Esophagus squamous epithelium (tissue), 5 donors: ENCODE measurements at regions not wholly inside any gene's neighbourhood (a gene's known extent, or its start where the extent isn't known, plus 50 kb on each side); places are given as distances from the start of the nearest gene placed in this dataset.

Source experiments
- DNase-seq: peaks from one replicate; lab custom pipeline; 2025; lab: John Stamatoyannopoulos, UW
- H3K27ac ChIP-seq, 4 donors: fragments of 200-600 bp; sonication (generic); one replicate each; pipeline ENCODE4 v1.5.1; 2016 to 2019; ENCODE audit warnings: mild to moderate bottlenecking in 1 of 4
- H3K27me3 ChIP-seq, 4 donors: fragments of 200-600 bp; sonication (generic); 1 replicate in 3 of 4; 2 replicates in 1 of 4; pipeline versions ENCODE4 v1.5.1 to v1.6.0; 2017 to 2021; ENCODE audit warnings: antibody characterized with exemption in 1 of 4
- H3K36me3 ChIP-seq, 3 donors: fragments of 200-600 bp; sonication (generic); one replicate each; pipeline ENCODE4 v1.5.1; 2016 to 2019
- H3K4me1 ChIP-seq, 3 donors: fragments of 200-600 bp; sonication (generic); one replicate each; pipeline ENCODE4 v1.5.1; 2017 to 2019
- H3K4me3 ChIP-seq, 4 donors: fragments of 200-600 bp; sonication (generic); 1 replicate in 3 of 4; 2 replicates in 1 of 4; pipeline ENCODE4 v1.5.1; 2016 to 2019; ENCODE audit warnings: mild to moderate bottlenecking in 2 of 4, moderate library complexity in 1 of 4
- H3K9me3 ChIP-seq, 3 donors: fragments of 200-600 bp; sonication (generic); one replicate each; pipeline ENCODE4 v1.5.1; 2016 to 2019
- POLR2A ChIP-seq, 4 donors: fragments of 450-650 bp; IDR thresholded peaks; one replicate each; pipeline ENCODE4 v1.6.1; 2017; ENCODE audit warnings: antibody characterized with exemption in 4 of 4, mild to moderate bottlenecking in 4 of 4, moderate library complexity in 3 of 4
- WGBS, 2 donors: methylation state at CpG; one replicate each; pipeline ENCODE4 v1.1.5; 2018; 5-methylcytosine and 5-hydroxymethylcytosine counted together
- intact Hi-C: fragments of 100-400 bp; cut with DNase I; formaldehyde crosslinking; loops from one replicate; pipeline ENCODE4 v1.15.0; 2022
- TF ChIP-seq, protein P1 (sequence below), 6 experiments: fragments of 450-650 bp in 4 of 6; fragments of 200-600 bp in 2 of 6; sonication (generic) in 2 of 6; IDR thresholded peaks; one replicate each; pipeline ENCODE4 v1.5.1; 2016 to 2019; ENCODE audit warnings: antibody characterized with exemption in 6 of 6, mild to moderate bottlenecking in 4 of 6, moderate library complexity in 4 of 6
- donor health status: DM: yes; HTN: yes; CAD: no.

DNA sequence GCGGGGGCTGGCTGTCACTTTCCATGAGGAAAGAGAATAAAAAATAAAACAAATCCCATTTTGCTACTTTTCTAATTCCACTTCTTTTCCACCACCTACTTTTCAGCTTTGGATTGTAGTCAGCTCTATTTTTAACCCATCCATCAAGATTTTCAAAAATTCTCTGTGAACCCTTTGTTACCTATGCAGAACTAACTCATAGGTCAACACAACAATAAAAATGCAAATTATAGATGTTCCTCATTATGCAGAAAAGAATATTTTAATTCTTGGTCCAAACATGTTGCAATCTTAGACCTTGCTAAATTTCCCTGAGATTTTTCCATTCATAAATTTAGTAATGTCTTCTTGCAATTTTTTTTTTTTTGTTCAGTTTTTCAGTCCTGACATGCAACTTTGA, 454.5 kb downstream of the ADAMTS20 start:
- H3K36me3 ChIP-seq, result no peaks in the 10 kb centered on the region
- no peaks in the 10 kb centered on the region for H3K27me3 ChIP-seq
- no peaks in the 10 kb centered on the region for H3K9me3 ChIP-seq
- 70 to 92% methylated on average over 1 of the region's 1 CpG for WGBS, 2 donors
- TF ChIP-seq POLR2A (IDR thresholded peaks at IDR 0.05), result no peak
- TF ChIP-seq, protein P1, sequence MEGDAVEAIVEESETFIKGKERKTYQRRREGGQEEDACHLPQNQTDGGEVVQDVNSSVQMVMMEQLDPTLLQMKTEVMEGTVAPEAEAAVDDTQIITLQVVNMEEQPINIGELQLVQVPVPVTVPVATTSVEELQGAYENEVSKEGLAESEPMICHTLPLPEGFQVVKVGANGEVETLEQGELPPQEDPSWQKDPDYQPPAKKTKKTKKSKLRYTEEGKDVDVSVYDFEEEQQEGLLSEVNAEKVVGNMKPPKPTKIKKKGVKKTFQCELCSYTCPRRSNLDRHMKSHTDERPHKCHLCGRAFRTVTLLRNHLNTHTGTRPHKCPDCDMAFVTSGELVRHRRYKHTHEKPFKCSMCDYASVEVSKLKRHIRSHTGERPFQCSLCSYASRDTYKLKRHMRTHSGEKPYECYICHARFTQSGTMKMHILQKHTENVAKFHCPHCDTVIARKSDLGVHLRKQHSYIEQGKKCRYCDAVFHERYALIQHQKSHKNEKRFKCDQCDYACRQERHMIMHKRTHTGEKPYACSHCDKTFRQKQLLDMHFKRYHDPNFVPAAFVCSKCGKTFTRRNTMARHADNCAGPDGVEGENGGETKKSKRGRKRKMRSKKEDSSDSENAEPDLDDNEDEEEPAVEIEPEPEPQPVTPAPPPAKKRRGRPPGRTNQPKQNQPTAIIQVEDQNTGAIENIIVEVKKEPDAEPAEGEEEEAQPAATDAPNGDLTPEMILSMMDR (IDR thresholded peaks at IDR 0.05), result no peak
- no peak overlapping the region for H3K27ac ChIP-seq
- DNase-seq, result no peak
- H3K4me3 ChIP-seq, result no peak overlapping the region
- no peaks in the 10 kb centered on the region for H3K4me1 ChIP-seq
- intact Hi-C loops, result no loop called here

- Histone ChIP-seq H3K36me3 (no peaks in the 10 kb centered on the region), H3K4me3 (no peak overlapping the region), H3K9me3 (no peaks in the 10 kb centered on the region), H3K4me1 (no peaks in the 10 kb centered on the region), H3K27me3 (no peaks in the 10 kb centered on the region), H3K27ac (no peak overlapping the region)
- intact Hi-C loops, result no loop called here
- no peak for DNase-seq
- TF ChIP-seq, protein P1 (IDR thresholded peaks at IDR 0.05), result no peak
- no peak for TF ChIP-seq POLR2A (IDR thresholded peaks at IDR 0.05)
- WGBS, 2 donors, result 67 to 81% methylated on average over 6 of the region's 6 CpGs
These were observed 456.2 kb downstream of the ADAMTS20 start for GRCh38 chr12:43095669-43096280.

DNA sequence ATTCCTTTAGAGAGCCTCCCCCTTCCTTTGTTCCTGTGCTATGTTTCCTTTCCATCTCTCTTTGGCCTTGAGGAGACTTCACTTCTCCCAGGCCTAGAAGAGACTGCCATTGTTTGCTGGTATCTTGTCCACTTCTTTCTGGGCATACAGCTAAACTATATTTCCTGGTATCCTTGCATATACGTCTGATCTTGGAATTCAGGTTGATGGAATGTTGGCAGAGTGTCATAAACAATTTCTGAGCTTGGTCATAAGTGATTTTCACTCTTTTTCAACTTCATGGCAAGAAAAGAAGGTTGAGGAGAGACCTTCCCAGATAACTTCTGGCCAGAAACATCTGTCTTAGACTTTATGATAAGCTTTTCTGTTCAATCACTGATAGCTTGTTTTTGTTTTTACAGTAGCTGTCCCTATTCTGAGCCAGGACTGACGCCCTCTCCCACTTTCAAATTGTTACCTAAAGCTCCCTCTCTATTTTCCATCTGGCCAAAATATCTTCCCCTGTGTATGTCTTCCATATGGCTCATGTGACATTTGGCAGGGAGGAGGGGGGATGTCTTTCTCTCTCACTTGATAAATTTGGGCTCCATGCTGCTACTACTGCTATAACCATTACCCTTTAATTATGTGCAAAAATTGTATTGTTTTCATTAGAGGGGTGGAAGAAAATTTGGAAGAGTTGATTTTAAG, 457.0 kb downstream of the ADAMTS20 start:
- H3K4me3 ChIP-seq, result no peak overlapping the region
- no peak for DNase-seq
- H3K27me3 ChIP-seq, result no peaks in the 10 kb centered on the region
- H3K4me1 ChIP-seq, result no peaks in the 10 kb centered on the region
- H3K9me3 ChIP-seq, result no peaks in the 10 kb centered on the region
- no peak overlapping the region for H3K27ac ChIP-seq
- TF ChIP-seq POLR2A (IDR thresholded peaks at IDR 0.05), result no peak
- TF ChIP-seq, protein P1 (IDR thresholded peaks at IDR 0.05), result no peak
- intact Hi-C loops, result no loop called here
- 64 to 69% methylated on average over 2 of the region's 2 CpGs for WGBS, 2 donors
- no peaks in the 10 kb centered on the region for H3K36me3 ChIP-seq

DNA sequence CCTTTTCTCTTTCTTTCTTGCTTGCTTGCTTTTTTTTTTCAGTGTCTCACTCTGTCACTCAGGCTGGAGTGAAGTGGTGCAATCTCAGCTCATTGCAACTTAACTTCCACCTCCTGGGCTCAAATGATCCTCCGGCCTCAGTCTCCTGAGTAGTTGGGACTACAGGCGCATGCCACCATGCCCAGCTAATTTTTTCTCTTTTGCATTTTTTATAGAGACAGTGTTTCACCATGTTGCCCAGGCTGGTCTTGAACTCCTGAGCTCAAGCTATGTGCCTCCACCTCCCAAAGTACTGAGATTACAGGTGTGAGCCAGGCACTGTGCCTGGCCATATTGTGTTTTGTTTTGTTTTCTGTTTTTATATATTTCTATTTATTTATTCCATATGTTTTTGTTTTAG, 461.0 kb downstream of the ADAMTS20 start:
- 88 to 94% methylated on average over 2 of the region's 2 CpGs for WGBS, 2 donors
- intact Hi-C loops, result no loop called here
- Histone ChIP-seq H3K36me3 (no peaks in the 10 kb centered on the region), H3K27ac (no peak overlapping the region), H3K4me1 (no peaks in the 10 kb centered on the region), H3K9me3 (no peaks in the 10 kb centered on the region), H3K27me3 (no peaks in the 10 kb centered on the region), H3K4me3 (no peak overlapping the region)
- TF ChIP-seq, protein P1 (IDR thresholded peaks at IDR 0.05), result no peak
- no peak for TF ChIP-seq POLR2A (IDR thresholded peaks at IDR 0.05)
- no peak for DNase-seq
